ENCODE measurements at regions not wholly inside any gene's neighbourhood (a gene's known extent, or its start where the extent isn't known, plus 50 kb on each side); places are given as distances from the start of the nearest gene placed in this dataset.
"Not testable (repeated sequence)": the region's sequence is repeated elsewhere in the genome, so short reads cannot be mapped to it uniquely, and the experiment has no call there.

- no peak for TF ChIP-seq GATA1 (IDR thresholded peaks at IDR 0.05; ENCODE audit: low read depth, low read length)
- TF ChIP-seq POLR2A (IDR thresholded peaks at IDR 0.05; ENCODE audit: low read length) = no peak
These were observed 50.8 kb upstream of the MBOAT1 start for GRCh38 chr6:20263059-20263458.

DNA sequence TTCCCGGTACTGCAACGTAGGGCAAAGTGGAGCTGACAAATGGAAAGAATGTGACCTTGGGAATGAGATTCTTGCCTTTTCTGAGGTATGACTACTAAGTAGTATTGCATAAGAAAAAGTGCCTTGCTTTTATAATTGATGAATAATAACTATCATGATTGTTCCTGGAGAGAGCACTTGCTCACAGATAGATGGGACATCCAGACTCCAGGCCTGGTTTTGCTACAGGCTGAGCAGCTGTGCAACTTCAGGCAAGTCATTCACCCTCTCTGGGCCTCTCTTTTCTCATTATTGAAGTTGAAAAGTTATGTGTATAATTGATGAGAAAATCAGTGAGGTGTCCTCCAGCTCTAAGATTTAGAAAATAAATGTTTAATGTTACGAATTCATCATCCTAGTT, 53.6 kb upstream of the MBOAT1 start:
- DNase-seq = no peak
- TF ChIP-seq POLR2A (IDR thresholded peaks at IDR 0.05; ENCODE audit: low read length) (no peak), GATA1 (IDR thresholded peaks at IDR 0.05; ENCODE audit: low read depth, low read length) (no peak)

More at GRCh38 chr6:20263059-20263458, 50.8 kb upstream of the MBOAT1 start:
- DNase-seq = no peak

GRCh38 chr6:20266851-20267608, 54.8 kb upstream of the MBOAT1 start:
- TF ChIP-seq GATA1 (IDR thresholded peaks at IDR 0.05; ENCODE audit: low read depth, low read length) (no peak), POLR2A (IDR thresholded peaks at IDR 0.05; ENCODE audit: low read length) (no peak)
- DNase-seq = peak in 1 of 2 experiments; percentile 29

- DNase-seq = no peak
- TF ChIP-seq GATA1 (IDR thresholded peaks at IDR 0.05; ENCODE audit: low read depth, low read length) (no peak), POLR2A (IDR thresholded peaks at IDR 0.05; ENCODE audit: low read length) (no peak)
These were observed 56.9 kb upstream of the MBOAT1 start for GRCh38 chr6:20269181-20269580.

DNA sequence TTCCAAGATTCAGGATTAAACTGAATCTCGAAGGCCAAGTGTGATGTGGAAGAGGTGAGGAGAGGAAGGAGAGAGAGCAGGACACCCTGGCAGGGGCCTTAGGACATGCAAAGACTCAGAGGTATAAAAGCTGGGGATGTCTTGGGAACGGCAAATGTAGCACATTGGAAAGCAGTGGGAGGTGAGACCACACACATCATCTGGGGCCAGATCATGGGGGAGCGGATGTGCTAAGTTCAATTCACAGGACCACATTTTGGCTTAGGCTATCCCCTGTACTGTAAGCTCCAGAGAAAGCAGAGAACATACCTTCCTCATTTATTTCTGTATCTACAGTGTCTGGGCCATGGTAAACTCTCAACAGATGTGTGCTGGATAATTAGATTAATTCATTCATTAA, 59.5 kb upstream of the MBOAT1 start:
- TF ChIP-seq POLR2A (IDR thresholded peaks at IDR 0.05; ENCODE audit: low read length) (no peak), GATA1 (IDR thresholded peaks at IDR 0.05; ENCODE audit: low read depth, low read length) (no peak)
- DNase-seq = no peak

- TF ChIP-seq POLR2A (IDR thresholded peaks at IDR 0.05; ENCODE audit: low read length) (no peak), GATA1 (IDR thresholded peaks at IDR 0.05; ENCODE audit: low read depth, low read length) (no peak)
These were observed 61.9 kb upstream of the MBOAT1 start for GRCh38 chr6:20274137-20274536.

GRCh38 chr6:20275837-20276236, 63.6 kb upstream of the MBOAT1 start:
- DNase-seq = not testable (repeated sequence)

More at GRCh38 chr6:20274137-20274536, 61.9 kb upstream of the MBOAT1 start:
- no peak for DNase-seq

DNA sequence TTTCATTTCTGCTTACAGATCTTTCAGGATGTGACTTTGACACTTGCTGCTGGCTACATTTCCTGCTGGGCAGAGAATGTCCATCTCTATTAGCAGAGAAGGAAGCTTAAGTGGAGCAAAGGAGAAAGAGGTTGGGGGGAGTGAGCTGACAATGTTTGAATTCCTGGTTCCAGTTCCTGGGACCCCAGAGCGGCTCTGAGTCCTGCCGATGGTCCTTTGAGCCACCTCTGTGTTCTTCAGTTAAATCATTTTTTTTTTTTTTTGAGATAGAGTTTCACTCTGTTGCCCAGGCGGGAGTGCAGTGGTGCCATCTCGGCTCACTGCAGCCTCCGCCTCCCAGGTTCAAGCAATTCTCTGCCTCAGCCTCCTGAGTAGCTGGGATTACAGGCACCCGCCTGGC, 65.5 kb upstream of the MBOAT1 start:
- not testable (repeated sequence) for DNase-seq

- DNase-seq = no peak
- TF ChIP-seq GATA1 (IDR thresholded peaks at IDR 0.05; ENCODE audit: low read depth, low read length) = no peak
- no peak for TF ChIP-seq POLR2A (IDR thresholded peaks at IDR 0.05; ENCODE audit: low read length)
These were observed 66.8 kb upstream of the MBOAT1 start for GRCh38 chr6:20279051-20279450.

DNA sequence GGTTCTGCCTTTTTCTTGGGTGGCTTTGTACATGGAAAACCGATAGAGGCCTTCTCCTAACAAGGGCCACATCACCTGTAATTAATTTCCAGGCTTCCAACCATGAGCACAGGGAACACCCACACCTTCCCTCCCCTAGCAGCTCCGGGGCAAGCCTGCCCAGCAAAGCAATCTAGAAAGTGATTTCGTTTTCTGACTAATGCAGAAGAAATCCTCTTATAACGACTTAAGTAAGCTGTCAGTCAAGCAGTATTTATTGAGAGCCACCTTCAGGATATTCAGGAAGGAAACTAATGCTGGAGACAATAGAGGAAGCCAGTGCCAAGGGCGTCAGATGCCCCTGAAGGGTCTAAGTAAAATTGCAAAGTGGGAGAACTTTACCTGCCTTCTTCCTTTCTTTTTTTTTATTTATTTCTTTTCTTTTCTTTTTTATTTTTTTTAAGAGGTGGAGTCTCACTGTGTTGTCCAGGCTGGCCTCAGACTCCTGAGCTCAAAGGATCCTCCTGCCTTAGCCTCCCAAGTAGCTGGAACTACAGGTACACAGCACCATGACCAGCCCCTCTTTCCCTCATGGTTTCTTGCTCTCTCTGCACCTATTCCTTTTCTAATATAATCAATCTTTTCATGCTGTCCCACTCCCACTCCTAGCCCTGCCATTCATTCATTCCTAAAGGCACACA, 67.5 kb upstream of the MBOAT1 start:
- DNase-seq = no peak
- TF ChIP-seq POLR2A (IDR thresholded peaks at IDR 0.05; ENCODE audit: low read length) = no peak
- no peak for TF ChIP-seq GATA1 (IDR thresholded peaks at IDR 0.05; ENCODE audit: low read depth, low read length)

- DNase-seq = no peak
- no peak for TF ChIP-seq POLR2A (IDR thresholded peaks at IDR 0.05; ENCODE audit: low read length)
- TF ChIP-seq GATA1 (IDR thresholded peaks at IDR 0.05; ENCODE audit: low read depth, low read length) = no peak
These were observed 68.0 kb upstream of the MBOAT1 start for GRCh38 chr6:20280288-20280621.

DNA sequence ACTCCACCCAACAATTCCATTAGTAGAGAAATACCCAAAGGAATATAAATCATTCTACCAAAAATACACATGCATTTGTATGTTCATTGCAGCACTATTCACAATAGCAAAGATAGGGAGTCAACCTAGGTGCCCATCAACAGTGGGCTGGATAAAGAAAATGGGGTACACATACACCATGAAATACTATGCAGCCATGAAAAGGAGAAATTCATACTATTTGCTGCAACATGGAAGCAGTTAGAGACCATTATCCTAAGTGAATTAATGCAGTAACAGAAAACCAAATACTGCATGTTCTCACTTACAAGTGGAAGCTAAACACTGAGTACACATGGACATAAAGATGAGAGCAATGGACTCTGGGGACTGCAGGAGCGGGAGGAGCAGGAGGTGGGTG, 72.4 kb upstream of the MBOAT1 start:
- DNase-seq = no peak
- TF ChIP-seq POLR2A (IDR thresholded peaks at IDR 0.05; ENCODE audit: low read length) (no peak), GATA1 (IDR thresholded peaks at IDR 0.05; ENCODE audit: low read depth, low read length) (no peak)

DNA sequence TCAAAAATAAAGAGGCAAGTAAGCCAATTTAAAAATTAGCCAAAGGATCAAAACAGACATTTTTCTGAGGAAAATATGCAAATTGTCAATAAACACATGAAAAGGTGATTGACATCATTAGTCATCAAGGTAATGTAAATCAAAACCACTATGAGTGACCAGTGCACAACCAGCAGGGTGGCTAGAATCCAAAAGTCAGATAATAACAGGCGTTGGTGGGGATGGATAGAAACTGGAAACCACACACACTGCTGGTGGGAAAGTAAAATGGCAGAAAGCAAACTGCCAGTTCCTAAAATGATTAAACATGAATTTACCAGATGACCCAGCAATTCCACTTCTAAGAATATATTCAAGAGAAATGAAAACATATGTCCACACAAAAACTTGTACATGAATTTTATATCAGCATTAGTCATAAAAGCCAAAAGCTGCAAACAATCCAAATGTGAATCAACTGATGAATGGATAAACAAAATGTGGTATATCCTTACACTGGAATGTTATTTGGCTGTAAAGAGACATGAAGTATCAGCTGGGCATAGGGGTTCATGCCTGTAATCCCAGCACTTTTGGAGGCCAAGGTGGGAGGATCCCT, 74.8 kb upstream of the MBOAT1 start:
- no peak for DNase-seq
- TF ChIP-seq GATA1 (IDR thresholded peaks at IDR 0.05; ENCODE audit: low read depth, low read length) = no peak
- no peak for TF ChIP-seq POLR2A (IDR thresholded peaks at IDR 0.05; ENCODE audit: low read length)

GRCh38 chr6:20291764-20292580, 79.7 kb upstream of the MBOAT1 start:
- peak; percentile 82 to 90 for DNase-seq
- no peak for TF ChIP-seq POLR2A (IDR thresholded peaks at IDR 0.05; ENCODE audit: low read length)

Measured in erythroblast (primary cell).